GM23338 (cell line): ENCODE measurements at regions not wholly inside any gene's neighbourhood (a gene's known extent, or its start where the extent isn't known, plus 50 kb on each side); places are given as distances from the start of the nearest gene placed in this dataset.

Experiments
- ATAC-seq: fragments of 200-7000 bp; cut with Tn5 transposase; 3 replicates; pipeline ENCODE4 v1.9.1; 2020
- DNase-seq: peaks from one replicate; pipeline ENCODE4 v3.0.0-alpha.2; 2015; ENCODE audit warnings: low spot score
- H2AFZ ChIP-seq: fragments of 200-600 bp; sonication (generic); 2 replicates; pipeline ENCODE4 v1.8.0; 2016; ENCODE audit warnings: antibody characterized with exemption, mild to moderate bottlenecking, moderate library complexity
- H3F3A ChIP-seq: fragments of 200-600 bp; sonication (generic); replicated peaks from 2 replicates; pipeline ENCODE4 v1.8.0; 2017; ENCODE audit warnings: antibody characterized with exemption, mixed run types, low read depth
- H3K27ac ChIP-seq: fragments of 200-600 bp; sonication (generic); 2 replicates; pipeline ENCODE4 v1.6.1; 2016; ENCODE audit warnings: low read depth
- H3K27me3 ChIP-seq: fragments of 200-600 bp; sonication (generic); 2 replicates; pipeline ENCODE4 v1.8.0; 2016; ENCODE audit warnings: mild to moderate bottlenecking, mixed run types, moderate library complexity; ENCODE audit not compliant: insufficient read depth
- H3K36me3 ChIP-seq: fragments of 200-600 bp; sonication (generic); 2 replicates; pipeline ENCODE4 v1.8.0; 2016; ENCODE audit warnings: mild to moderate bottlenecking; ENCODE audit not compliant: insufficient read depth
- H3K4me1 ChIP-seq: fragments of 200-600 bp; sonication (generic); 2 replicates; pipeline ENCODE4 v1.8.0; 2016; ENCODE audit warnings: mild to moderate bottlenecking, moderate library complexity; ENCODE audit not compliant: insufficient read depth
- H3K4me2 ChIP-seq: fragments of 200-600 bp; sonication (generic); 2 replicates; pipeline ENCODE4 v1.7.1; 2017; ENCODE audit warnings: mixed run types
- H3K4me3 ChIP-seq: fragments of 200-600 bp; sonication (generic); 2 replicates; pipeline ENCODE4 v1.6.1; 2016; ENCODE audit warnings: mixed run types
- H3K79me2 ChIP-seq: fragments of 200-600 bp; sonication (generic); replicated peaks from 2 replicates; pipeline ENCODE4 v1.8.0; 2017; ENCODE audit warnings: mild to moderate bottlenecking; ENCODE audit not compliant: insufficient read depth
- H3K9me2 ChIP-seq: fragments of 200-600 bp; sonication (generic); 2 replicates; pipeline ENCODE4 v1.8.0; 2017; ENCODE audit not compliant: insufficient read depth
- H4K20me1 ChIP-seq: fragments of 200-600 bp; sonication (generic); replicated peaks from 2 replicates; pipeline ENCODE4 v1.8.0; 2017; ENCODE audit warnings: mild to moderate bottlenecking; ENCODE audit not compliant: insufficient read depth
- H3K27ac Mint-ChIP-seq: 2 replicates; pipeline ENCODE4 v1.8.0; 2020; ENCODE audit warnings: inconsistent platforms, mild to moderate bottlenecking, moderate library complexity, mixed read lengths
- H3K27me3 Mint-ChIP-seq: 3 replicates; pipeline ENCODE4 v1.8.0; 2022; ENCODE audit warnings: low read depth, mild to moderate bottlenecking, moderate library complexity, mixed read lengths, inconsistent platforms; ENCODE audit not compliant: insufficient read depth, poor library complexity
- H3K36me3 Mint-ChIP-seq: 3 replicates; pipeline ENCODE4 v1.8.0; 2021; ENCODE audit warnings: low read depth, mild to moderate bottlenecking, inconsistent platforms, moderate library complexity, mixed read lengths
- H3K4me1 Mint-ChIP-seq: 3 replicates; pipeline ENCODE4 v1.8.0; 2020; ENCODE audit warnings: mild to moderate bottlenecking, inconsistent platforms, mixed read lengths
- H3K4me3 Mint-ChIP-seq: 3 replicates; pipeline ENCODE4 v1.8.0; 2021; ENCODE audit warnings: moderate library complexity, mild to moderate bottlenecking, inconsistent platforms, mixed read lengths
- H3K9me3 Mint-ChIP-seq: 3 replicates; pipeline ENCODE4 v1.8.0; 2020; ENCODE audit warnings: moderate library complexity, mild to moderate bottlenecking, inconsistent platforms, mixed read lengths
- CREB1 ChIP-seq: fragments of 250-450 bp; sonication (Bioruptor Pico); IDR thresholded peaks from 2 replicates; pipeline ENCODE4 v1.5.0; 2020; ENCODE audit warnings: low read depth, mild to moderate bottlenecking, moderate library complexity
- CTCF ChIP-seq, 2 experiments: fragments of 200-600 bp in 1 of 2; sonication (generic) in 1 of 2; conservative IDR thresholded peaks; 2 replicates each; pipeline versions ENCODE4 v1.5.1 to v1.6.1; 2016 to 2017; ENCODE audit warnings: antibody characterized with exemption in 2 of 2, low read depth in 2 of 2, mild to moderate bottlenecking in 2 of 2, moderate library complexity in 1 of 2
- ETS1 ChIP-seq: IDR thresholded peaks from 2 replicates; pipeline ENCODE4 v1.6.1; 2016; ENCODE audit warnings: antibody characterized with exemption
- EZH2 ChIP-seq: fragments of 200-600 bp; sonication (generic); IDR thresholded peaks from one replicate; pipeline ENCODE4 v1.8.0; 2017; ENCODE audit warnings: antibody characterized with exemption, mild to moderate bottlenecking, low read depth; ENCODE audit not compliant: unreplicated experiment
- EZH2phosphoT487 ChIP-seq: fragments of 200-600 bp; sonication (generic); IDR thresholded peaks from one replicate; pipeline ENCODE4 v1.8.1; 2018; ENCODE audit warnings: antibody characterized with exemption; ENCODE audit not compliant: unreplicated experiment
- JUNB ChIP-seq: IDR thresholded peaks from one replicate; pipeline ENCODE4 v1.6.1; 2016; ENCODE audit warnings: antibody characterized with exemption; ENCODE audit not compliant: unreplicated experiment
- NANOG ChIP-seq: IDR thresholded peaks from 2 replicates; pipeline ENCODE4 v1.6.1; 2016; ENCODE audit warnings: antibody characterized with exemption, borderline replicate concordance
- POLR2AphosphoS5 ChIP-seq: IDR thresholded peaks from 2 replicates; pipeline ENCODE4 v1.6.1; 2016; ENCODE audit warnings: antibody characterized with exemption, low read depth
- REST ChIP-seq: IDR thresholded peaks from one replicate; pipeline ENCODE4 v1.6.1; 2018; ENCODE audit warnings: antibody characterized with exemption; ENCODE audit not compliant: unreplicated experiment
- STAT1 ChIP-seq: IDR thresholded peaks from one replicate; pipeline ENCODE4 v1.6.1; 2016; ENCODE audit warnings: antibody characterized with exemption; ENCODE audit not compliant: unreplicated experiment
- ZNF114 ChIP-seq: fragments of 250-450 bp; sonication (Bioruptor Pico); IDR thresholded peaks from 2 replicates; pipeline ENCODE4 v1.5.0; 2020; ENCODE audit warnings: mild to moderate bottlenecking, moderate library complexity
- ZNF331 ChIP-seq: fragments of 250-450 bp; sonication (Bioruptor Pico); IDR thresholded peaks from 2 replicates; pipeline ENCODE4 v1.5.0; 2020; ENCODE audit warnings: low read depth, mild to moderate bottlenecking, moderate library complexity
- ZNF462 ChIP-seq: fragments of 250-450 bp; sonication (Bioruptor Pico); IDR thresholded peaks from 2 replicates; pipeline ENCODE4 v1.5.0; 2020; ENCODE audit warnings: mild to moderate bottlenecking, moderate library complexity

- no peak overlapping the region for H3K27ac ChIP-seq
- no peaks in the 10 kb centered on the region for H3K9me3 Mint-ChIP-seq
- H3K4me3 ChIP-seq = no peak overlapping the region
- no peaks in the 10 kb centered on the region for H3K27me3 Mint-ChIP-seq
- H4K20me1 ChIP-seq = no peaks in the 10 kb centered on the region
- no peak for DNase-seq
- H2AFZ ChIP-seq = no peak overlapping the region
- H3K4me1 ChIP-seq = peaks cover 38% of the 10 kb centered on the region
- H3K27ac Mint-ChIP-seq = no peak overlapping the region
- TF ChIP-seq CREB1 (no peak), NANOG (no peak), EZH2 (no peak), EZH2phosphoT487 (no peak), ZNF331 (CRISPR knock-in tag) (no peak), STAT1 (no peak), JUNB (no peak), POLR2AphosphoS5 (no peak), ZNF114 (CRISPR knock-in tag) (no peak), REST (no peak), CTCF (conservative IDR thresholded peaks at IDR 0.05; ENCODE audit: low read depth in 2 of 2) (no peak), ZNF462 (CRISPR knock-in tag) (no peak), ETS1 (no peak)
- no peaks in the 10 kb centered on the region for H3K36me3 ChIP-seq
- H3K4me1 Mint-ChIP-seq = peaks cover 41% of the 10 kb centered on the region
- H3K79me2 ChIP-seq = no peaks in the 10 kb centered on the region
- H3F3A ChIP-seq = no peaks in the 10 kb centered on the region
- H3K9me2 ChIP-seq = no peaks in the 10 kb centered on the region
- no peaks in the 10 kb centered on the region; the same call in 2 of the 3 replicates for H3K36me3 Mint-ChIP-seq
- no peaks in the 10 kb centered on the region for H3K27me3 ChIP-seq
- no peak overlapping the region for H3K4me2 ChIP-seq
- ATAC-seq = no peak
- no peak overlapping the region for H3K4me3 Mint-ChIP-seq
These were observed 316.1 kb upstream of the FANCL start for GRCh38 chr2:58557176-58557575.
